ENCODE measurements at regions not wholly inside any gene's neighbourhood (a gene's known extent, or its start where the extent isn't known, plus 50 kb on each side); places are given as distances from the start of the nearest gene placed in this dataset.
A peak's percentile ranks its signal among the peaks of the same experiment; 100 is the strongest.

- H3K27ac ChIP-seq (ENCODE audit: low read depth, low read length), result no peak overlapping the region
- H3K9ac ChIP-seq (ENCODE audit: low read length), result no peak overlapping the region
- H3K9me3 ChIP-seq (ENCODE audit: control insufficient read depth, insufficient read depth, low read depth, low read length), result no peaks in the 10 kb centered on the region
- H3K4me1 ChIP-seq (ENCODE audit: control insufficient read depth, insufficient read depth, low read length), result no peaks in the 10 kb centered on the region
- H3K27me3 ChIP-seq (ENCODE audit: control insufficient read depth, insufficient read depth, low read length), result no peaks in the 10 kb centered on the region
- no peaks in the 10 kb centered on the region for H3K36me3 ChIP-seq (ENCODE audit: control insufficient read depth, insufficient read depth, low read length)
- H3K4me3 ChIP-seq (ENCODE audit: low read depth, low read length), result no peak overlapping the region
Measured at GRCh38 chr13:63209330-63210017, 1793.8 kb upstream of the PCDH20 start.

- H3K9me3 ChIP-seq (ENCODE audit: control insufficient read depth, insufficient read depth, low read depth, low read length), result no peaks in the 10 kb centered on the region
- H3K9ac ChIP-seq (ENCODE audit: low read length), result no peak overlapping the region
- no peaks in the 10 kb centered on the region for H3K4me1 ChIP-seq (ENCODE audit: control insufficient read depth, insufficient read depth, low read length)
- no peak overlapping the region for H3K4me3 ChIP-seq (ENCODE audit: low read depth, low read length)
- H3K36me3 ChIP-seq (ENCODE audit: control insufficient read depth, insufficient read depth, low read length), result no peaks in the 10 kb centered on the region
- no peak overlapping the region for H3K27ac ChIP-seq (ENCODE audit: low read depth, low read length)
- H3K27me3 ChIP-seq (ENCODE audit: control insufficient read depth, insufficient read depth, low read length), result no peaks in the 10 kb centered on the region
Measured at GRCh38 chr13:63208826-63209225, 1793.2 kb upstream of the PCDH20 start.

- Histone ChIP-seq H3K9me3 (ENCODE audit: control insufficient read depth, insufficient read depth, low read depth, low read length) (no peaks in the 10 kb centered on the region), H3K27me3 (ENCODE audit: control insufficient read depth, insufficient read depth, low read length) (no peaks in the 10 kb centered on the region), H3K9ac (ENCODE audit: low read length) (no peak overlapping the region), H3K4me1 (ENCODE audit: control insufficient read depth, insufficient read depth, low read length) (no peaks in the 10 kb centered on the region), H3K36me3 (ENCODE audit: control insufficient read depth, insufficient read depth, low read length) (no peaks in the 10 kb centered on the region), H3K4me3 (ENCODE audit: low read depth, low read length) (no peak overlapping the region), H3K27ac (ENCODE audit: low read depth, low read length) (no peak overlapping the region)
Measured at GRCh38 chr13:63206461-63206860, 1790.8 kb upstream of the PCDH20 start.

GRCh38 chr13:63201493-63201892, 1785.8 kb upstream of the PCDH20 start:
- H3K9me3 ChIP-seq (ENCODE audit: control insufficient read depth, insufficient read depth, low read depth, low read length), result no peaks in the 10 kb centered on the region
- no peaks in the 10 kb centered on the region for H3K36me3 ChIP-seq (ENCODE audit: control insufficient read depth, insufficient read depth, low read length)
- no peaks in the 10 kb centered on the region for H3K27me3 ChIP-seq (ENCODE audit: control insufficient read depth, insufficient read depth, low read length)
- H3K9ac ChIP-seq (ENCODE audit: low read length), result no peak overlapping the region
- H3K4me1 ChIP-seq (ENCODE audit: control insufficient read depth, insufficient read depth, low read length), result no peaks in the 10 kb centered on the region
- no peak overlapping the region for H3K27ac ChIP-seq (ENCODE audit: low read depth, low read length)
- no peak overlapping the region for H3K4me3 ChIP-seq (ENCODE audit: low read depth, low read length)

- H3K27me3 ChIP-seq (ENCODE audit: control insufficient read depth, insufficient read depth, low read length), result no peaks in the 10 kb centered on the region
Measured at GRCh38 chr13:63199508-63199907, 1783.9 kb upstream of the PCDH20 start.

GRCh38 chr13:63198071-63198470, 1782.4 kb upstream of the PCDH20 start:
- no peaks in the 10 kb centered on the region for H3K9me3 ChIP-seq (ENCODE audit: control insufficient read depth, insufficient read depth, low read depth, low read length)
- no peaks in the 10 kb centered on the region for H3K36me3 ChIP-seq (ENCODE audit: control insufficient read depth, insufficient read depth, low read length)
- H3K9ac ChIP-seq (ENCODE audit: low read length), result no peak overlapping the region
- no peaks in the 10 kb centered on the region for H3K4me1 ChIP-seq (ENCODE audit: control insufficient read depth, insufficient read depth, low read length)
- H3K27me3 ChIP-seq (ENCODE audit: control insufficient read depth, insufficient read depth, low read length), result no peaks in the 10 kb centered on the region
- H3K4me3 ChIP-seq (ENCODE audit: low read depth, low read length), result no peak overlapping the region
- no peak overlapping the region for H3K27ac ChIP-seq (ENCODE audit: low read depth, low read length)

More at GRCh38 chr13:63199508-63199907, 1783.9 kb upstream of the PCDH20 start:
- no peak overlapping the region for H3K9ac ChIP-seq (ENCODE audit: low read length)
- no peak overlapping the region for H3K4me3 ChIP-seq (ENCODE audit: low read depth, low read length)
- H3K9me3 ChIP-seq (ENCODE audit: control insufficient read depth, insufficient read depth, low read depth, low read length), result no peaks in the 10 kb centered on the region
- H3K36me3 ChIP-seq (ENCODE audit: control insufficient read depth, insufficient read depth, low read length), result no peaks in the 10 kb centered on the region
- no peaks in the 10 kb centered on the region for H3K4me1 ChIP-seq (ENCODE audit: control insufficient read depth, insufficient read depth, low read length)
- H3K27ac ChIP-seq (ENCODE audit: low read depth, low read length), result no peak overlapping the region

- no peaks in the 10 kb centered on the region for H3K27me3 ChIP-seq (ENCODE audit: control insufficient read depth, insufficient read depth, low read length)
- H3K4me3 ChIP-seq (ENCODE audit: low read depth, low read length), result no peak overlapping the region
- H3K9me3 ChIP-seq (ENCODE audit: control insufficient read depth, insufficient read depth, low read depth, low read length), result no peaks in the 10 kb centered on the region
- H3K9ac ChIP-seq (ENCODE audit: low read length), result no peak overlapping the region
- H3K4me1 ChIP-seq (ENCODE audit: control insufficient read depth, insufficient read depth, low read length), result no peaks in the 10 kb centered on the region
- no peak overlapping the region for H3K27ac ChIP-seq (ENCODE audit: low read depth, low read length)
- no peaks in the 10 kb centered on the region for H3K36me3 ChIP-seq (ENCODE audit: control insufficient read depth, insufficient read depth, low read length)
Measured at GRCh38 chr13:63195726-63196125, 1780.1 kb upstream of the PCDH20 start.

- Histone ChIP-seq H3K9me3 (ENCODE audit: control insufficient read depth, insufficient read depth, low read depth, low read length) (no peaks in the 10 kb centered on the region), H3K27ac (ENCODE audit: low read depth, low read length) (no peak overlapping the region), H3K9ac (ENCODE audit: low read length) (no peak overlapping the region), H3K4me3 (ENCODE audit: low read depth, low read length) (no peak overlapping the region), H3K36me3 (ENCODE audit: control insufficient read depth, insufficient read depth, low read length) (no peaks in the 10 kb centered on the region), H3K4me1 (ENCODE audit: control insufficient read depth, insufficient read depth, low read length) (no peaks in the 10 kb centered on the region; the same call in 1 of the 2 replicates), H3K27me3 (ENCODE audit: control insufficient read depth, insufficient read depth, low read length) (no peaks in the 10 kb centered on the region)
Measured at GRCh38 chr13:63190742-63191141, 1775.1 kb upstream of the PCDH20 start.

GRCh38 chr13:63190219-63190618, 1774.6 kb upstream of the PCDH20 start:
- Histone ChIP-seq H3K36me3 (ENCODE audit: control insufficient read depth, insufficient read depth, low read length) (no peaks in the 10 kb centered on the region), H3K9ac (ENCODE audit: low read length) (no peak overlapping the region), H3K4me3 (ENCODE audit: low read depth, low read length) (no peak overlapping the region), H3K27me3 (ENCODE audit: control insufficient read depth, insufficient read depth, low read length) (no peaks in the 10 kb centered on the region), H3K9me3 (ENCODE audit: control insufficient read depth, insufficient read depth, low read depth, low read length) (peaks cover 3% of the 10 kb centered on the region; the same call in 1 of the 2 replicates), H3K4me1 (ENCODE audit: control insufficient read depth, insufficient read depth, low read length) (no peaks in the 10 kb centered on the region; the same call in 1 of the 2 replicates), H3K27ac (ENCODE audit: low read depth, low read length) (no peak overlapping the region)

GRCh38 chr13:63189712-63190111, 1774.1 kb upstream of the PCDH20 start:
- Histone ChIP-seq H3K9me3 (ENCODE audit: control insufficient read depth, insufficient read depth, low read depth, low read length) (peaks cover 3% of the 10 kb centered on the region; the same call in 1 of the 2 replicates), H3K4me1 (ENCODE audit: control insufficient read depth, insufficient read depth, low read length) (no peaks in the 10 kb centered on the region; the same call in 1 of the 2 replicates), H3K27ac (ENCODE audit: low read depth, low read length) (no peak overlapping the region), H3K36me3 (ENCODE audit: control insufficient read depth, insufficient read depth, low read length) (no peaks in the 10 kb centered on the region), H3K27me3 (ENCODE audit: control insufficient read depth, insufficient read depth, low read length) (no peaks in the 10 kb centered on the region), H3K9ac (ENCODE audit: low read length) (no peak overlapping the region), H3K4me3 (ENCODE audit: low read depth, low read length) (no peak overlapping the region)

- H3K27me3 ChIP-seq (ENCODE audit: control insufficient read depth, insufficient read depth, low read length), result no peaks in the 10 kb centered on the region
- peaks cover 2% of the 10 kb centered on the region; the same call in 1 of the 2 replicates for H3K4me1 ChIP-seq (ENCODE audit: control insufficient read depth, insufficient read depth, low read length)
- no peaks in the 10 kb centered on the region for H3K36me3 ChIP-seq (ENCODE audit: control insufficient read depth, insufficient read depth, low read length)
- H3K4me3 ChIP-seq (ENCODE audit: low read depth, low read length), result no peak overlapping the region
- H3K9ac ChIP-seq (ENCODE audit: low read length), result no peak overlapping the region
- H3K9me3 ChIP-seq (ENCODE audit: control insufficient read depth, insufficient read depth, low read depth, low read length), result peaks cover 6% of the 10 kb centered on the region; the same call in 1 of the 2 replicates
- H3K27ac ChIP-seq (ENCODE audit: low read depth, low read length), result peak overlapping the region; percentile 81; the same call in 1 of the 2 replicates
Measured at GRCh38 chr13:63184693-63185092, 1769.0 kb upstream of the PCDH20 start.
